ENCODE measurements at regions not wholly inside any gene's neighbourhood (a gene's known extent, or its start where the extent isn't known, plus 50 kb on each side); places are given as distances from the start of the nearest gene placed in this dataset.
"Not testable (repeated sequence)": the region's sequence is repeated elsewhere in the genome, so short reads cannot be mapped to it uniquely, and the experiment has no call there.

GRCh38 chrX:96002431-96002830 is 682.2 kb upstream of the DIAPH2 start:
- no peak for DNase-seq

GRCh38 chrX:96004386-96004785 is 680.3 kb upstream of the DIAPH2 start:
- no peak for DNase-seq

- no peak for DNase-seq
These were observed 678.4 kb upstream of the DIAPH2 start for GRCh38 chrX:96006281-96006680.

GRCh38 chrX:96027407-96027806 is 657.2 kb upstream of the DIAPH2 start:
- DNase-seq, result no peak

GRCh38 chrX:96052078-96052477 is 632.6 kb upstream of the DIAPH2 start:
- DNase-seq, result no peak

GRCh38 chrX:96081891-96082290 is 602.8 kb upstream of the DIAPH2 start:
- DNase-seq, result no peak

GRCh38 chrX:96094616-96095015 is 590.0 kb upstream of the DIAPH2 start:
- DNase-seq, result no peak

- DNase-seq, result no peak
These were observed 586.2 kb upstream of the DIAPH2 start for GRCh38 chrX:96098471-96098870.

GRCh38 chrX:96102997-96103396 is 581.6 kb upstream of the DIAPH2 start:
- DNase-seq, result no peak

- no peak for DNase-seq
These were observed 572.0 kb upstream of the DIAPH2 start for GRCh38 chrX:96112689-96113088.

- DNase-seq, result no peak
These were observed 558.5 kb upstream of the DIAPH2 start for GRCh38 chrX:96126182-96126581.

GRCh38 chrX:96128058-96128457 is 556.6 kb upstream of the DIAPH2 start:
- not testable (repeated sequence) for DNase-seq

- no peak for DNase-seq
These were observed 543.8 kb upstream of the DIAPH2 start for GRCh38 chrX:96140796-96141195.

- DNase-seq, result no peak
These were observed 537.0 kb upstream of the DIAPH2 start for GRCh38 chrX:96147681-96148080.

GRCh38 chrX:96170626-96171025 is 514.0 kb upstream of the DIAPH2 start:
- DNase-seq, result no peak

GRCh38 chrX:96176921-96177320 is 507.7 kb upstream of the DIAPH2 start:
- no peak for DNase-seq

- DNase-seq, result no peak
These were observed 503.0 kb upstream of the DIAPH2 start for GRCh38 chrX:96181605-96182004.

- peak; percentile 9 for DNase-seq
These were observed 502.3 kb upstream of the DIAPH2 start for GRCh38 chrX:96182366-96182765.

- no peak for DNase-seq
These were observed 501.3 kb upstream of the DIAPH2 start for GRCh38 chrX:96183391-96183790.

- DNase-seq, result no peak
These were observed 500.8 kb upstream of the DIAPH2 start for GRCh38 chrX:96183843-96184242.

- no peak for DNase-seq
These were observed 479.7 kb upstream of the DIAPH2 start for GRCh38 chrX:96204928-96205327.

GRCh38 chrX:96211953-96212352 is 472.7 kb upstream of the DIAPH2 start:
- DNase-seq, result peak; percentile 0

GRCh38 chrX:96214681-96215080 is 470.0 kb upstream of the DIAPH2 start:
- DNase-seq, result not testable (repeated sequence)

GRCh38 chrX:96224279-96224678 is 460.4 kb upstream of the DIAPH2 start:
- DNase-seq, result no peak

- DNase-seq, result no peak
These were observed 439.7 kb upstream of the DIAPH2 start for GRCh38 chrX:96244955-96245354.

- DNase-seq, result no peak
These were observed 438.2 kb upstream of the DIAPH2 start for GRCh38 chrX:96246436-96246835.

All from NCI-H1048 (cell line).